Activated naive CD4-positive, alpha-beta T cell (primary cell): ENCODE measurements at regions not wholly inside any gene's neighbourhood (a gene's known extent, or its start where the extent isn't known, plus 50 kb on each side); places are given as distances from the start of the nearest gene placed in this dataset.

ENCODE experiments used
- DNase-seq, 4 experiments: peaks; one replicate each; lab custom pipeline; 2025; lab: John Stamatoyannopoulos, UW

GRCh38 chr16:87182759-87183158 lies 134.4 kb downstream of the C16orf95 start:
- no peak for DNase-seq

DNA sequence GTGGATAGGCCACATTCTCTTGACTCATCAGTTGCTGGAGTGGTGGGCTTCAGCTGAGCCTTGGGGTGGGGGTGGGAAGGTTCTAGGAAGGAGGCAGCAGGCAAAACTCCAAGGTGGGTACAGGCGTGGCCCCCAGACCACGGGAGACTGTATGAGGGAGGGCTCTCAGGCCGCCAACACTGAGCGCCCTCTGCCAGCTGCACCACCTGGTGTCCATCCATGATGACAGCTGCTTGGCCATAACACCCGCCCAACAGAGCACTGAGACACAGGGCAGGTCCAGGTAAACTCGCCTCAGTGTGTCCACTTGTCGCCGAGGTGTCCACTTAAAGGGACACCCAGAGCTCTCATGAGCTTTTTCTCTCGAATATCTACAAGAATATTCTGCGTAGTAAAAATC lies 133.5 kb downstream of the C16orf95 start:
- DNase-seq, result no peak

DNA sequence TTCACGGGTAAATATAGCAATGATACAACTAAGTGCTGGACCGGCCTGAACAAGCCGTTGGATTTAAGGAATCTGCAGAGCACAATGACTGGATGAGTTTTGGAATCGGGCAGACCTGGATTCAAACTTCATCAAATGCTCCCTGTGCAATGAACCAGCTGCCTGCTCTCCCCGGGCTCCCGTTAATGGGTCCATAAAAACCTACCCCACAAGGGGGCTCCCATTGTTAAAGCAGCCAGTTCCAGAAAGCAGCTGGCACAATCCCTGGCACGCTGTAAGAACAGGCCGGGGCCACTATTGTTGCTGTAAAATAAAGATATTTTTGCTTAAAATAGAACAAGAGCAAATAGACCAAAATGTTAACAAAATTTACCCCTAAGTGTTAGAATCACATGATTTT lies 131.9 kb downstream of the C16orf95 start:
- DNase-seq, result no peak

DNA sequence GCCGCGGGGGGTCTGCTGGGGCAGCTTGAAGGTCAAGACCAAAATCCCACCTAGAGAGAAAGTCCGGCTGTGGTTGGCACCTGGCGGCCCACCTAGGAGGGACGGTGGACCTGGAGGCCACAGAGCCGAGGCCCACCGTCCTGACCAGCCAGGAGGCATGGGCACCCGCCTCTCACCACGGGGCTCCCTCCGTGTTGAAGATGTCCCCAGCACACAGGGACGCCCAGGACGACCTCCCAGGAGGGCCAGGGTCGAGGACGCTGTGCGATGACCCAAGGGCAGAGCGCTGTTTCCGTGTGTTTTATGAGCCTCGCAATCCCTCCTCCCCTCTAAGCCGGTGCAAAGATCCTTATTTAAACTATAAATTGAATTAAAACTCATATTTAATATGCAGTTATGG lies 131.2 kb downstream of the C16orf95 start:
- DNase-seq, result no peak

DNA sequence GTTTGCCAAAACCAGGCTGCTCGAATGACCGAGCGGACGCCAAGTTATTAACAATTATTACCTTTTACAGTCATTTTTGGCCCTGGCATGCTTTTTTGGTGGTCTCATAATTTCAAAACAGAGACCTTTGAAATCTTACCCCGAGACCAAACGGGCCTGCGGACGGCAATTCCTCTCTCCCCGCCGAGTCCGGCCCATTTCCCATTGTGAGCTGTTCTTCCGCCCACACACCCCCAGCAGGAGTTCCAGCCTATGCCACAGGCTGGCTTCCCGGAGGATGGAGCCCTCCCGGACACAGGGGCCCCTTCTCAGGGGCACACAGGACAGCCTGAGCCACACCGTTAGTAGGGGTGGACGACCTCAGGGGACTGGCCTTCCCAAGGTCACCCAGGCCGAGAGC lies 130.7 kb downstream of the C16orf95 start:
- no peak for DNase-seq

GRCh38 chr16:87186876-87187533 lies 130.2 kb downstream of the C16orf95 start:
- DNase-seq, result no peak

DNA sequence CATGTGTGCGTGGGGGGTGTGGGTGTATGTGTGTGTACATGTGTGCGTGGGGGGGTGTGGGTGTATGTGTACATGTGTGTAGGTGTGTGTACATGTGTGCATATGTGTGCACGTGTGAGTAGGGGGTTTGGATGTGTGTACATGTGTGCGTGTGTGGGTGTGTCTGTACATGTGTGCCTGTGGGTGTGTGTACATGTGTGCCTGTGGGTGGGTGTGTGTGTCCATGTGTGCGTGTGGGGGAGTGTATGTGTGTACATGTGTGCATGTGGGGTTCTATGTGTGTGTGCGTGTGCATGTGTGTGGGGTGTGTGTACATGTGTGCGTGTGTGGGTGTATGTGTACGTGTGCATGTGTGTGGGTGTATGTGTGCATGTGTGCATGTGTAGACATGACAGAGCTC lies 129.1 kb downstream of the C16orf95 start:
- no peak for DNase-seq

DNA sequence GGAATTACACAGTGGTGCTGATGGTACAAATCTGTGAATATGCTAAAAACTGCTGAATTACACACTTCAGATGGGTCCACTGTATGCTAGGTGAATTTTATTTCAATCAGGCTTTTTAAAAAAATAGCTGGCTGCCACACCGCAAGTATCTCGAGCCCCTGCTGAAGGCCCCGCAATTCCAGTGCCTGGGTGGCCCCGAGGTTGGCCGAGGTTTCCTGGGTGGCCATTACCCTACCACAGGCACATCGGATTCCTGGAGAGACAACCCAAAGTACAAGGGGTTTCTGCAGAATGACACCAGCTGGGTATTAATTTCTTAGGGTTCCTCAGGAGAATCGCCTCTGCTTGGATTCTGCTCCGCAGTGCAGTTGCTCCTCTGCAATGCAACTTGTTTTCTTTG lies 127.8 kb downstream of the C16orf95 start:
- no peak for DNase-seq

GRCh38 chr16:87190288-87191230 lies 126.6 kb downstream of the C16orf95 start:
- DNase-seq, result no peak

DNA sequence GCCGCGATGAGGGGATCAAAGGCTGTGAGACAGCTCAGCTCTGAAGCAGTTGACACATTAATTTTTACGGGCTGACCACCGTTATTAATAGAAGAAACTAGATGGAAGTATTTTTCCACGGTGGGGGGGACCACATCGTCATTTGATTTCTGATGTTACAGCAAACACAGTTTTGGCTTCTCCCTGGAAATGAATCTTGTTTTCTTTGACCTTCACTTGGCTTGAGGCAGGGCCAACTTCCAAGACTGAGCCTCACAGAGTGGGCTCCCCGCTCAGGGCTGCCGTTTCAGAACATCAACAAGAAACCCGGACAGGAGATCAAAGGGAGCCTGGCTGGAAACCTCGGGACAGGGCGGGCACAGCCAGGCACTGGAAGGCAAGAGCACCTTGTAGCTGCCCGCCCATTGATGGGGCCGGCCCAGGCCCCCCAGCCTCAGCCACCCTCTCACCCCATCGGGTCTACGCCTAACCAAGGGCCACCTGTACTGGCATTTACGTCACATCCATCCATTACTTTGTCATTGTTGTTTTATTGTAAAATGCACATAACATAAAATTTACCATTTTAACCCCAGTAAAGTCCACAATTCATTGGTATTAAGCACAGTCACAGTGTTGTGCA lies 124.6 kb downstream of the C16orf95 start:
- no peak for DNase-seq

DNA sequence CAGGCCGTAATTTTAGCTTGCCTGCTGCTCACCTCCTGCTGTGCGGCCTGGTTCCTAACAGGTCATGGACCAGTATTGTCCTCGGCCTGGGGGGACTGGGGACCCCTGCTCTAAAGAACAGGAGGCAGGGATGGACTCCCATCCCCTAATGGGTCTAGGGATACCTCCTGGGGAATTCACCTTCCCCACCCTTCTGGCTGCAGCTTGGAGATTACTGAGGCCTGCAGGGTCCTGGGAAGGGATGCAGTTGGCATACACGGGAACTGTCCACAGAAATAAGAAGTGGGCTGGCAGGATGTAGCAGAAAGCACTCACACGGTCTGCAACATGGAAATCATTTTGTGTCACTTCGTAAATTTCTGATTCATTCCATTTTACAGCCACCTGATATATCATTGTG lies 123.0 kb downstream of the C16orf95 start:
- DNase-seq, result no peak

- DNase-seq, result no peak
Measured at GRCh38 chr16:87195161-87195560, 122.0 kb downstream of the C16orf95 start.

- DNase-seq, result no peak
Measured at GRCh38 chr16:87196231-87196630, 121.0 kb downstream of the C16orf95 start.

- DNase-seq, result no peak
Measured at GRCh38 chr16:87196661-87197060, 120.5 kb downstream of the C16orf95 start.

DNA sequence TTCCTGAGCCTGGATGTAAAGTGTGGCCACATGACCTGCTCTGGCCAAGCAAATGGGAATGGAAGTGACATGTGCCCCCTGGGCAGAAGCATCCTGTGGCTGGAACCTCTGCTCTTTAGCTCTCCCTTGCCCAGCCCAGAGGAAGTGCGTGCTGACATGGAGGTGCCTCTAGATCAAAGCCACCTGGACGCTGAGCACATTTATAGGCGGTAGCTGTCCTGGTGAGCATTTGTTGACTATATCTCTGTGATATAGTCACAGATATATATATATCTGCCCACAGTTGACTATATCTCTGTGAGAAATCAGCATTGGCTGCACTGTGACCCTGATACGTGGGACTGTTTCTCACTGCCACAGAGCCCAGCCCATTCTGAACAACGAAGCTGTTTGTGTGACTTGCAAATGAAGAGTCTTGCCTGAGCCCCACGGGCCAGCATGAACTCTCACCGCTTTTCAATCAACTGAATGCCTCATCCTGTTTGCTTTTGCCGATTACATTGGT lies 118.8 kb downstream of the C16orf95 start:
- DNase-seq, result no peak

- DNase-seq, result no peak
Measured at GRCh38 chr16:87198881-87199280, 118.3 kb downstream of the C16orf95 start.

DNA sequence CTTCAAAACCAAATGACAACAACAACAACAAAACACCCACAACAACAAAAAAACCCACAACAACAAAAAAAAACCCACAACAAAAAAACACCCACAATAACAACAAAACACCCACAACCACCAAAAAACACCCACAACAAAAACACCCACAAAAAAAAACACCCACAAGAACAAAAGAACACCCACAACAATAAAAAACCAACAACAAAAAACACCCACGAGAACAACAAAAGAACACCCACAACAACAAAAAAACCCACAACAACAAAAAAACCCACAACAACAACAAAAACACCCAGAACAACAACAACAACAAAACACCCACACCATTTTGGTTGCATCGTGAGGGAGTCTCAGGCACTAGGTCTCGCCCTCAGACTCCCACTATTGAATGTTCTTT lies 117.8 kb downstream of the C16orf95 start:
- DNase-seq, result no peak

DNA sequence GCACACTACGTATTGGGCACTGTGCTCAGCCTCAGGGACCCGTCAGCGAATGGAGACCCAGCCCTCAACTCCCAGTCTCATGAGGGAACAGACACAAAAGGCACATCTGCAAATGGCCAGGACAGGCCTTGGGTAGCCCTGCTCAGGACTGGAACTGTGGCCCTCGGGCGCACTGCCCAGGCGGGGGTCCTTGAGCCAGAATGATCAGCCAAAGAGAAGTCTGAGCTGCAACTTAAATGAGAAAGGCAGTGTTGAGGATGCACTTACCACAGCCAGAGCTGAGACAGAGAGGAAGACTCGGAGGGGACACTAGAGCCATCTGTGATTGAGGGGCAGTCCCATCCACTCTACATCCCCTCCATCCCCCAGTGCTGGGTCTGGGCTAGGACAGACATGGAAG lies 117.3 kb downstream of the C16orf95 start:
- no peak for DNase-seq

- DNase-seq, result no peak
Measured at GRCh38 chr16:87200637-87201036, 116.6 kb downstream of the C16orf95 start.

DNA sequence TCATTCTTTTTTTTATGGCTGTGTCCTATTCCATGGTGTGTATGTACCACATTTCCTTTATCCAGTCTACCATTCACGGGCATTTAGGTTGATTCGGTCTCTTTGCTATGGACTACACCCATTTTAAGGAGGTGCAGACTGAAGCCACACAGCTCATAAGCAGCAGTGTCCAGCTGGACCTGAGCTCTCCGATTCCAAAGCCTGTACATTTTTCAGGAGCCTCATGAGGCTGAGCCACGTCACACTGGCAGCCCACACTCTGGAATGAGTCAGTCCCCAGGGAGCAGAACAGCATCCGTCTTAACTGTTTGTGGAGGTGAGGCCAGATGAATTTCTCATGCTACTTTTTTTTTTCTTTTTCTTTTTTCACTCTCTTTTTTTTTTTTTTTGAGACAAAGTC lies 116.1 kb downstream of the C16orf95 start:
- no peak for DNase-seq

DNA sequence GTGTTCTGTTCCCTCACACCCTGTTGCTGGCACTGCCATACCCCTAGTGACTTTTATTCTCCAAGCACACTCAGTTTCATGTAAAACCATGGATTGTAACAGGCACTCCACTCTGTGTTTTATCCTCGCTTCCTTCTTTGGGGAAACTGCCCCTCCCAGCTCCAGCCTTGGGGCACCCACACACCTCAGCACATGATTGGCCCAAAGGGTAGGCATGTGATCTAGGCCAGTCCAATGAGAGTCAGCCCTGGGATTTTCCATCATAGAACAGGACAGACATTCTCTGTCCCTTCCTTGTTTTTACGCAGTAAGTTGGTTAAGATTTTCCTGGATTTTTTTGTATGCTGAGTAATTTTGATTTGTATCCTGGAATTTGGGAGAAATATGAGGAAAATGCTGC lies 115.4 kb downstream of the C16orf95 start:
- no peak for DNase-seq

DNA sequence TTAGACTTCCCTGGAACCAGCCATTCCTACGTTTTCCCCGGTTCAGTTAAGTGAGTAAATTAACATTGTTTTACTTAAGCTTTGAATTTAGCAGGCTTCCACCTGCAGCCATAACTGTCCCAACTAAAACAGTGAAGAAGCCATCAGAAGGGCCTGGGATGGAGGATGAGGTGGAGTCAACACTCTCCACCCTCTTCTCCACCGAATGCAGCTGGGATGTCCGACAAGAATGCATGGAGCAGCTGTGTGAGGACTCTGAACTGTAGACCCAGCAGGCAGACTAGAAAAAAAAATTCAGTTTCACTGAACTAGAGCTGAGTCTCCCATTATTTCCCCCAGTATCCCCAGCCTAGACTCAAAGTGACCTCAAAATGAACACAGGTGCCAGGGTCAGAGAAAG lies 114.8 kb downstream of the C16orf95 start:
- DNase-seq, result no peak
